ENCODE measurements at regions not wholly inside any gene's neighbourhood (a gene's known extent, or its start where the extent isn't known, plus 50 kb on each side); places are given as distances from the start of the nearest gene placed in this dataset.

- no peak for DNase-seq
Measured at GRCh38 chr5:4540375-4541173, 599.6 kb upstream of the ADAMTS16 start.

GRCh38 chr5:4541334-4541733, 598.8 kb upstream of the ADAMTS16 start:
- DNase-seq: no peak

GRCh38 chr5:4542145-4542778, 597.9 kb upstream of the ADAMTS16 start:
- DNase-seq: no peak

GRCh38 chr5:4544049-4544670, 596.0 kb upstream of the ADAMTS16 start:
- no peak for DNase-seq

GRCh38 chr5:4547547-4547946, 592.6 kb upstream of the ADAMTS16 start:
- DNase-seq: no peak

- no peak for DNase-seq
Measured at GRCh38 chr5:4548341-4548740, 591.8 kb upstream of the ADAMTS16 start.

- no peak for DNase-seq
Measured at GRCh38 chr5:4549351-4549750, 590.8 kb upstream of the ADAMTS16 start.

GRCh38 chr5:4551034-4551433, 589.1 kb upstream of the ADAMTS16 start:
- peak; percentile 28 for DNase-seq

GRCh38 chr5:4553130-4553529, 587.0 kb upstream of the ADAMTS16 start:
- no peak for DNase-seq

GRCh38 chr5:4553978-4554377, 586.2 kb upstream of the ADAMTS16 start:
- no peak for DNase-seq

- DNase-seq: no peak
Measured at GRCh38 chr5:4555725-4556285, 584.3 kb upstream of the ADAMTS16 start.

- no peak for DNase-seq
Measured at GRCh38 chr5:4561403-4561802, 578.7 kb upstream of the ADAMTS16 start.

- peak; percentile 44 for DNase-seq
Measured at GRCh38 chr5:4563400-4563799, 576.7 kb upstream of the ADAMTS16 start.

GRCh38 chr5:4570047-4570995, 569.8 kb upstream of the ADAMTS16 start:
- DNase-seq: peak; percentile 57

- peak; percentile 22 for DNase-seq
Measured at GRCh38 chr5:4571248-4571948, 568.7 kb upstream of the ADAMTS16 start.

- peak; percentile 90 for DNase-seq
Measured at GRCh38 chr5:4572311-4573100, 567.6 kb upstream of the ADAMTS16 start.

- DNase-seq: no peak
Measured at GRCh38 chr5:4575608-4576007, 564.5 kb upstream of the ADAMTS16 start.

GRCh38 chr5:4576161-4576748, 563.9 kb upstream of the ADAMTS16 start:
- peak; percentile 95 for DNase-seq

GRCh38 chr5:4576908-4577307, 563.2 kb upstream of the ADAMTS16 start:
- no peak for DNase-seq

- no peak for DNase-seq
Measured at GRCh38 chr5:4579679-4580078, 560.5 kb upstream of the ADAMTS16 start.

GRCh38 chr5:4580772-4581171, 559.4 kb upstream of the ADAMTS16 start:
- DNase-seq: no peak
